ENCODE measurements at regions not wholly inside any gene's neighbourhood (a gene's known extent, or its start where the extent isn't known, plus 50 kb on each side); places are given as distances from the start of the nearest gene placed in this dataset.

- no peak for DNase-seq
Measured at GRCh38 chr17:79468183-79468944, 142.5 kb downstream of the RBFOX3 start.

- DNase-seq = no peak
Measured at GRCh38 chr17:79466562-79467350, 144.1 kb downstream of the RBFOX3 start.

- DNase-seq = no peak
Measured at GRCh38 chr17:79465681-79466025, 145.2 kb downstream of the RBFOX3 start.

- DNase-seq = no peak
Measured at GRCh38 chr17:79465011-79465680, 145.7 kb downstream of the RBFOX3 start.

GRCh38 chr17:79464318-79465010 is 146.4 kb downstream of the RBFOX3 start:
- DNase-seq = no peak

- DNase-seq = no peak
Measured at GRCh38 chr17:79463421-79464317, 147.2 kb downstream of the RBFOX3 start.

GRCh38 chr17:79461041-79461440 is 149.8 kb downstream of the RBFOX3 start:
- DNase-seq = no peak

- no peak for DNase-seq
Measured at GRCh38 chr17:79459846-79460245, 151.0 kb downstream of the RBFOX3 start.

GRCh38 chr17:79459003-79459655 is 151.7 kb downstream of the RBFOX3 start:
- no peak for DNase-seq

- no peak for DNase-seq
Measured at GRCh38 chr17:79458356-79458755, 152.5 kb downstream of the RBFOX3 start.

GRCh38 chr17:79457889-79458288 is 153.0 kb downstream of the RBFOX3 start:
- DNase-seq = no peak

- no peak for DNase-seq
Measured at GRCh38 chr17:79457376-79457775, 153.5 kb downstream of the RBFOX3 start.

GRCh38 chr17:79455636-79456035 is 155.2 kb downstream of the RBFOX3 start:
- DNase-seq = no peak

GRCh38 chr17:79454826-79455225 is 156.0 kb downstream of the RBFOX3 start:
- no peak for DNase-seq

GRCh38 chr17:79453481-79453880 is 157.4 kb downstream of the RBFOX3 start:
- DNase-seq = no peak

- no peak for DNase-seq
Measured at GRCh38 chr17:79452706-79453105, 158.1 kb downstream of the RBFOX3 start.

- no peak for DNase-seq
Measured at GRCh38 chr17:79451167-79451566, 159.7 kb downstream of the RBFOX3 start.

- DNase-seq = no peak
Measured at GRCh38 chr17:79446399-79447009, 164.3 kb downstream of the RBFOX3 start.

GRCh38 chr17:79444198-79444597 is 166.7 kb downstream of the RBFOX3 start:
- DNase-seq = no peak

- DNase-seq = no peak
Measured at GRCh38 chr17:79443026-79443425, 167.8 kb downstream of the RBFOX3 start.
